Aorta (tissue), 5 donors: ENCODE measurements at regions not wholly inside any gene's neighbourhood (a gene's known extent, or its start where the extent isn't known, plus 50 kb on each side); places are given as distances from the start of the nearest gene placed in this dataset.

Experiments used
- ATAC-seq: fragments of 200-7000 bp; cut with Tn5 transposase; one replicate; pipeline ENCODE4 v1.9.1; 2022; ENCODE audit warnings: moderate library complexity; ENCODE audit not compliant: low FRiP score
- DNase-seq, 2 donors: peaks; one replicate each; pipeline ENCODE4 v3.0.0-alpha.2; 2020
- H3K27ac ChIP-seq, 2 donors: one replicate each; pipeline ENCODE4 v1.5.1; 2013; ENCODE audit warnings: low read length in 2 of 2, mild to moderate bottlenecking in 2 of 2, moderate library complexity in 2 of 2, control low read depth in 1 of 2, inconsistent platforms in 1 of 2, low read depth in 1 of 2
- H3K27me3 ChIP-seq, 2 donors: one replicate each; pipeline ENCODE4 v1.6.1; 2013; ENCODE audit warnings: control low read depth in 1 of 2, low read length in 1 of 2, mild to moderate bottlenecking in 1 of 2, moderate library complexity in 1 of 2; ENCODE audit not compliant: insufficient read depth in 2 of 2, control insufficient read depth in 1 of 2
- H3K36me3 ChIP-seq, 2 donors: one replicate each; pipeline ENCODE4 v1.6.1; 2013; ENCODE audit warnings: control low read depth in 1 of 2, low read length in 1 of 2, mild to moderate bottlenecking in 1 of 2; ENCODE audit not compliant: insufficient read depth in 2 of 2, control insufficient read depth in 1 of 2
- H3K4me1 ChIP-seq, 2 donors: one replicate each; pipeline ENCODE4 v1.6.1; 2013; ENCODE audit warnings: low read length in 2 of 2, control low read depth in 1 of 2, mild to moderate bottlenecking in 1 of 2, moderate library complexity in 1 of 2; ENCODE audit not compliant: insufficient read depth in 2 of 2, control insufficient read depth in 1 of 2
- H3K4me3 ChIP-seq, 2 donors: one replicate each; pipeline ENCODE4 v1.5.1; 2013; ENCODE audit warnings: low read length in 2 of 2, control low read depth in 1 of 2, mild to moderate bottlenecking in 1 of 2
- H3K9me3 ChIP-seq: one replicate; pipeline ENCODE4 v1.6.1; 2013; ENCODE audit warnings: mild to moderate bottlenecking, low read length; ENCODE audit not compliant: control insufficient read depth
- WGBS, 2 donors: extraction: QIAGEN DNeasy Blood & Tissue Kit; methylation state at CpG; one replicate each; pipeline ENCODE4 v1.1.7; 2013; 5-methylcytosine and 5-hydroxymethylcytosine counted together
- intact Hi-C, 2 donors: fragments of 100-400 bp; cut with DNase I; formaldehyde crosslinking; loops; one replicate each; pipeline versions ENCODE4 v1.14.2 to v1.15.0; 2022
- donor health status: healthy with polysubstance abuse.
- donor health status: Bipolar disorder and iron deficiency.
- donor health status: DM: no; HTN: no; CAD: no.
- donor health status: DM: no; HTN: no; CAD: no.
- donor health status: DM: yes; HTN: yes; CAD: no.

- DNase-seq = no peak
- 93 to 100% methylated on average over 1 of the region's 1 CpG for WGBS, 2 donors
- Histone ChIP-seq H3K4me3 (no peak overlapping the region), H3K36me3 (no peaks in the 10 kb centered on the region), H3K9me3 (no peaks in the 10 kb centered on the region), H3K4me1 (no peaks in the 10 kb centered on the region), H3K27ac (no peak overlapping the region), H3K27me3 (no peaks in the 10 kb centered on the region)
- intact Hi-C loops = no loop called here
- ATAC-seq = no peak
Measured at GRCh38 chr12:93033948-93034347, 104.9 kb upstream of the EEA1 start.

- Histone ChIP-seq H3K9me3 (no peaks in the 10 kb centered on the region), H3K4me1 (no peaks in the 10 kb centered on the region), H3K36me3 (no peaks in the 10 kb centered on the region), H3K4me3 (no peak overlapping the region), H3K27me3 (no peaks in the 10 kb centered on the region), H3K27ac (no peak overlapping the region)
- no peak for ATAC-seq
- 83 to 85% methylated on average over 4 of the region's 4 CpGs for WGBS, 2 donors
- no peak for DNase-seq
- intact Hi-C loops = no loop called here
Measured at GRCh38 chr12:93039062-93039461, 110.0 kb upstream of the EEA1 start.

- no peak for ATAC-seq
- WGBS, 2 donors = 88 to 96% methylated on average over 4 of the region's 4 CpGs
Measured at GRCh38 chr12:93039930-93040329, 110.8 kb upstream of the EEA1 start.

GRCh38 chr12:93040367-93040766 is 111.3 kb upstream of the EEA1 start:
- ATAC-seq (no peak), DNase-seq (no peak)
- intact Hi-C loops = no loop called here
- no peak overlapping the region for H3K4me3 ChIP-seq
- H3K36me3 ChIP-seq = no peaks in the 10 kb centered on the region
- no peaks in the 10 kb centered on the region for H3K4me1 ChIP-seq
- no peak overlapping the region for H3K27ac ChIP-seq
- no peaks in the 10 kb centered on the region for H3K27me3 ChIP-seq
- no peaks in the 10 kb centered on the region for H3K9me3 ChIP-seq
- WGBS, 2 donors = 77 to 89% methylated on average over 3 of the region's 3 CpGs

More at GRCh38 chr12:93039930-93040329, 110.8 kb upstream of the EEA1 start:
- no peaks in the 10 kb centered on the region for H3K4me1 ChIP-seq
- no peak for DNase-seq
- no peak overlapping the region for H3K4me3 ChIP-seq
- H3K27ac ChIP-seq = no peak overlapping the region
- H3K9me3 ChIP-seq = no peaks in the 10 kb centered on the region
- no peaks in the 10 kb centered on the region for H3K27me3 ChIP-seq
- intact Hi-C loops = no loop called here
- no peaks in the 10 kb centered on the region for H3K36me3 ChIP-seq

- no peaks in the 10 kb centered on the region for H3K27me3 ChIP-seq
- no peak overlapping the region for H3K27ac ChIP-seq
- ATAC-seq = no peak
- no peaks in the 10 kb centered on the region for H3K9me3 ChIP-seq
- no peak overlapping the region for H3K4me3 ChIP-seq
- no peaks in the 10 kb centered on the region for H3K4me1 ChIP-seq
- no peaks in the 10 kb centered on the region for H3K36me3 ChIP-seq
- intact Hi-C loops = no loop called here
- DNase-seq = no peak
Measured at GRCh38 chr12:93041416-93041815, 112.3 kb upstream of the EEA1 start.

- H3K4me1 ChIP-seq = no peaks in the 10 kb centered on the region
- no peak overlapping the region for H3K27ac ChIP-seq
- H3K36me3 ChIP-seq = no peaks in the 10 kb centered on the region
- ATAC-seq (no peak), DNase-seq (no peak)
- H3K27me3 ChIP-seq = no peaks in the 10 kb centered on the region
- intact Hi-C loops = no loop called here
- no peak overlapping the region for H3K4me3 ChIP-seq
- H3K9me3 ChIP-seq = no peaks in the 10 kb centered on the region
- 63 to 88% methylated on average over 3 of the region's 3 CpGs for WGBS, 2 donors
Measured at GRCh38 chr12:93042283-93042682, 113.2 kb upstream of the EEA1 start.

GRCh38 chr12:93042684-93043083 is 113.6 kb upstream of the EEA1 start:
- H3K27me3 ChIP-seq = no peaks in the 10 kb centered on the region
- 90 to 96% methylated on average over 6 of the region's 6 CpGs for WGBS, 2 donors
- no peak for DNase-seq
- no peaks in the 10 kb centered on the region for H3K36me3 ChIP-seq
- H3K9me3 ChIP-seq = no peaks in the 10 kb centered on the region
- no peaks in the 10 kb centered on the region for H3K4me1 ChIP-seq
- H3K27ac ChIP-seq = no peak overlapping the region
- no peak overlapping the region for H3K4me3 ChIP-seq
- intact Hi-C loops = no loop called here
- no peak for ATAC-seq

- intact Hi-C loops = no loop called here
- Histone ChIP-seq H3K27ac (no peak overlapping the region), H3K4me3 (no peak overlapping the region), H3K27me3 (no peaks in the 10 kb centered on the region), H3K9me3 (no peaks in the 10 kb centered on the region), H3K36me3 (no peaks in the 10 kb centered on the region), H3K4me1 (no peaks in the 10 kb centered on the region)
- 89 to 92% methylated on average over 3 of the region's 3 CpGs for WGBS, 2 donors
- DNase-seq (no peak), ATAC-seq (no peak)
Measured at GRCh38 chr12:93043192-93043876, 114.2 kb upstream of the EEA1 start.

- Histone ChIP-seq H3K9me3 (no peaks in the 10 kb centered on the region), H3K36me3 (no peaks in the 10 kb centered on the region), H3K27ac (no peak overlapping the region), H3K27me3 (no peaks in the 10 kb centered on the region), H3K4me3 (no peak overlapping the region), H3K4me1 (no peaks in the 10 kb centered on the region)
- intact Hi-C loops = no loop called here
- no peak for ATAC-seq
- WGBS, 2 donors = 92 to 93% methylated on average over 3 of the region's 3 CpGs
- no peak for DNase-seq
Measured at GRCh38 chr12:93043877-93044209, 114.7 kb upstream of the EEA1 start.
